H1 (cell line): ENCODE measurements at regions not wholly inside any gene's neighbourhood (a gene's known extent, or its start where the extent isn't known, plus 50 kb on each side); places are given as distances from the start of the nearest gene placed in this dataset.

Experiments used
- BACH1 ChIP-seq: IDR thresholded peaks from 2 replicates; pipeline ENCODE4 v1.6.1; 2012; ENCODE audit warnings: low read length, improper control_type of control experiment
- CBX8 ChIP-seq: fragments of 300-800, 300-1000 bp; sonication (generic); IDR thresholded peaks from 2 replicates; pipeline ENCODE4 v1.7.1; 2016; ENCODE audit warnings: low read depth, low read length, borderline replicate concordance
- GABPA ChIP-seq: IDR thresholded peaks from 2 replicates; pipeline ENCODE4 v1.6.1; 2011; ENCODE audit warnings: mild to moderate bottlenecking, low read length, moderate library complexity, borderline replicate concordance; ENCODE audit not compliant: insufficient read depth
- POLR2AphosphoS5 ChIP-seq: IDR thresholded peaks from 2 replicates; pipeline ENCODE4 v1.6.1; 2011; ENCODE audit warnings: low read depth, low read length
- SP2 ChIP-seq: IDR thresholded peaks from 2 replicates; pipeline ENCODE4 v1.6.1; 2012; ENCODE audit warnings: mild to moderate bottlenecking, low read length, inconsistent platforms
- TCF12 ChIP-seq: IDR thresholded peaks from 2 replicates; pipeline ENCODE4 v1.6.1; 2011; ENCODE audit warnings: low read depth, mild to moderate bottlenecking, low read length
- TF ChIP-seq, protein P1 (sequence below): IDR thresholded peaks from 2 replicates; pipeline ENCODE4 v1.6.1; 2012; ENCODE audit warnings: inconsistent platforms

DNA sequence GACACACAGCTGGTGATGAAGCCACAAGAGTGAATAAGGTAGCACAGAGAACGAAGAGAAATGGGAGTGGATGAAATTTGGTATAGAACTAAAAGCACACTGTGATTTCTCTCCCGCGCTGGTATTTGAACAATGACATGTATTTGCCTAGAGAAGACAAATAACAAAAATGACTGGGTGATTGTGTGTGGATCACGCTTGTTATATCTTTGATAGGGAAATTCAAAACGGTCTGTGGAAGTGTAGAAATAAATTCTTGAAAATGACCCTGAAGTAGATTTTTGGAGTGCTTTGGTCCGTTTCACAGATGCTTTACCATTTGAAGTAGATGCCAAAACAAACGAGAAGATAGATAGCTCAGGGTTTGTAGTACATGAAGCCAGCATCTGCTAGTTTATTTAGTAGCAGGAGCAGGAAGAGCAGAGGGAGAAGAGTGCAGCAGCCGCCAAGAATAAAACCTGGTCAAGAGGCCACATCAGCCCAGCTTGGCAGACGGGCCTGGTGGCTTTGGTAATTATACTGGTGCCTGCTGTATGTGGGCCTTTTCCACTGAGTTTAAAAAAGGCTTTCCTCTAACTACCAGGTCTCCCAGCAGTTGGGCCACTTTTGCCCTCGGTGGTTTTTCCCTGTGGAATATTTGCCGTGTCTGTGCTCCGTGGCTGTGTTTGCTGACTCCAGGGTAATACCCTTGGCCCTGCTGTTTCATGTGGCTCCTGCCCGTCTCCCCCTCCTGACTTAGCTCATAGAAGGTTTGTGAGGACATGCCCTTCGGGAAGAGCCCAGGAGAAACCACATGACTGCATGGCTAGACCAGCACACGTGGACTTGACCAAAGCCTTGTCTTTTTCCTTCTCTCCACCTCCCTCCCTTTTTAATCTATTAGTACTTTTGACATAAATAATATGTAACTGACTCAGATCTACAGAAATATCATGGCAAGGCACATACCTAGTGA is 294.0 kb downstream of the SOX4 start (continued):
- TF ChIP-seq CBX8, result no peak
- no peak for TF ChIP-seq SP2
- TF ChIP-seq, protein P1, sequence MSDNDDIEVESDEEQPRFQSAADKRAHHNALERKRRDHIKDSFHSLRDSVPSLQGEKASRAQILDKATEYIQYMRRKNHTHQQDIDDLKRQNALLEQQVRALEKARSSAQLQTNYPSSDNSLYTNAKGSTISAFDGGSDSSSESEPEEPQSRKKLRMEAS, result no peak
- no peak for TF ChIP-seq TCF12
- no peak for TF ChIP-seq GABPA
- TF ChIP-seq BACH1, result no peak
- no peak for TF ChIP-seq POLR2AphosphoS5
- TF ChIP-seq, all 59 proteins: peak for 0
